HCT116 (cell line): ENCODE measurements at regions not wholly inside any gene's neighbourhood (a gene's known extent, or its start where the extent isn't known, plus 50 kb on each side); places are given as distances from the start of the nearest gene placed in this dataset.

Source experiments
- CTCF ChIP-seq, 3 experiments: fragments of 200-600 bp in 1 of 3; sonication (generic) in 1 of 3; IDR thresholded peaks in 2 of 3; conservative IDR thresholded peaks in 1 of 3; 2 replicates each; pipeline ENCODE4 v1.5.1; 2012 to 2017; ENCODE audit warnings: low read depth in 2 of 3, low read length in 2 of 3, antibody characterized with exemption in 1 of 3, borderline replicate concordance in 1 of 3, control low read depth in 1 of 3, mild to moderate bottlenecking in 1 of 3, mixed read lengths in 1 of 3, mixed run types in 1 of 3, moderate library complexity in 1 of 3; ENCODE audit not compliant: insufficient read depth in 1 of 3
- EGR1 ChIP-seq: IDR thresholded peaks from 2 replicates; pipeline ENCODE4 v1.6.1; 2012; ENCODE audit warnings: low read depth
- EZH2phosphoT487 ChIP-seq: fragments of 200-600 bp; IDR thresholded peaks from 2 replicates; pipeline ENCODE4 v1.6.1; 2018; ENCODE audit warnings: antibody characterized with exemption, borderline replicate concordance
- MAX ChIP-seq: IDR thresholded peaks from 2 replicates; pipeline ENCODE4 v1.6.1; 2012
- POLR2A ChIP-seq: IDR thresholded peaks from 2 replicates; pipeline ENCODE4 v1.7.0; 2011; ENCODE audit warnings: borderline replicate concordance; ENCODE audit not compliant: insufficient read depth, insufficient read length; ENCODE audit errors: extremely low read depth
- POLR2AphosphoS5 ChIP-seq: IDR thresholded peaks from 2 replicates; pipeline ENCODE4 v1.6.1; 2011; ENCODE audit warnings: mild to moderate bottlenecking, low read depth, low read length, moderate library complexity
- SP1 ChIP-seq: IDR thresholded peaks from 2 replicates; pipeline ENCODE4 v1.6.1; 2012; ENCODE audit warnings: low read depth
- SRF ChIP-seq: IDR thresholded peaks from 2 replicates; pipeline ENCODE4 v1.6.1; 2012; ENCODE audit warnings: low read depth

DNA sequence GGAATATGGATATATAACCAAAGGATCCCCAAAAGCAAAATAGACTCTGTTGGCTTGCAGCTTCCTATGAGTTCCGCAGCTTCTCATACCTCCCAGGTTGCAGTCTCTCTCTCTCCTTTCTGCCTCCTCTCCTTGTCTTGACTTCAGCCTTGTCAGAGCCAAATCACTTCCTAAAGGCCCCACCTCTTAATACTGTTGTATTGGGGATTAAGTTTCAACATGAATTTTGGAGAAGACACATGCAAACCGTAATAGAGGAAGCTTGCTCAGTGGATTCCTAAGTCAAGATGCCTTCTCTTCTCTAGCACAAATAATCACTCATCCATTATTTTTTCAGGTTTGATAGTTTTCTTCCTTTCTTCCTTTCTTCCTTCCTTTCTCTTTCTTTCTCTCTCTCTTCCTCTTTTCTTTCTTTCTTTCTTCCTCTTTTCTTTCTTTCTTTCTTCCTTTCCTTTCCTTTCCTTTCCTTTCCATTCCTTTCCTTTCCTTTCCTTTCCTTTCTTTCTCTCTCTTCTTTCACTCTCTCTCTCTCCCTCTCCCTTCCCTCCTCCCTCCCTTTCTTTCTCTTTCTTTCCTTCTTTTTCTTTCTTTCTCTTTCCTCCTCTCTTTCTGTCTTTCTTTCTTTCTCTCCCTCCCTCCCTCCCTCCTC lies 411.3 kb upstream of the TPM1 start:
- TF ChIP-seq CTCF (IDR thresholded peaks at IDR 0.05 in 2 of 3, conservative IDR thresholded peaks at IDR 0.05 in 1 of 3; ENCODE audit: borderline replicate concordance in 1 of 3, insufficient read depth in 1 of 3, low read depth in 2 of 3, low read length in 2 of 3) (no peak), POLR2A (no peak), SRF (no peak), EGR1 (no peak), MAX (no peak), EZH2phosphoT487 (no peak), SP1 (no peak), POLR2AphosphoS5 (no peak)
